ENCODE measurements at regions not wholly inside any gene's neighbourhood (a gene's known extent, or its start where the extent isn't known, plus 50 kb on each side); places are given as distances from the start of the nearest gene placed in this dataset.

- no peak for DNase-seq (ENCODE audit: low read depth in 2 of 2)
These were observed 287.8 kb downstream of the ZEB1 start for GRCh38 chr10:31606841-31607240.

DNA sequence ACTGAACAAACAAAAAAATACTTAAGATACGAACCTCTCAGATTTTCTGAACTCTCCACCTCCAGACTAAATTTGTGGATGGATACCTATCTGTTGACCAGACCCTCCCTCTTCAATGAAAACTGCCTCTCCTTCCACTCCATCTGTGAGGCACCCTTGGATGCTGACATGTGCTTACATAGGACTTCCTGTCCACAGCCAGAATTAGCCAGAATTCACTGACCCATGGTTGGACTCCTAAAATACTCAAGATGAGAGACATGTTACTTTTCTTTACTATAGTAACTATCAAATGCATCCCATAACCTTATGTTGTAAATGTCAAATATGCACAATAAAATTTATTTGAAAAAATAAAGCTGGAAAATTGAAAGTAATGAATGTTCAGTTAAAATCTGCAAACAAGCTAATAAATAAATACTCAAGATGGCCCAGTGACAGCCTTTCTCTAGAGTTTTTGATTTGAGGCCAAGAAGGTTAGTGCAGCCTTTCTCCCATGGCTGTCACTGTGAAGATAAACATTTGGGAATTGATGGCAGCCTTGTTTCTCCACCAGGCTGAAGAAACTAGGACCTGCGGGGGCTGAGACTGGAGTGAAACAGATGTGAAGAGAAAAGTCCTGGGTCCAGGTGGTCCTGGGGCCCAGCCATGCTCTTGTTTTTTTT is 287.0 kb downstream of the ZEB1 start:
- no peak for DNase-seq (ENCODE audit: low read depth in 2 of 2)

GRCh38 chr10:31605426-31605825 is 286.4 kb downstream of the ZEB1 start:
- no peak for DNase-seq (ENCODE audit: low read depth in 2 of 2)

DNA sequence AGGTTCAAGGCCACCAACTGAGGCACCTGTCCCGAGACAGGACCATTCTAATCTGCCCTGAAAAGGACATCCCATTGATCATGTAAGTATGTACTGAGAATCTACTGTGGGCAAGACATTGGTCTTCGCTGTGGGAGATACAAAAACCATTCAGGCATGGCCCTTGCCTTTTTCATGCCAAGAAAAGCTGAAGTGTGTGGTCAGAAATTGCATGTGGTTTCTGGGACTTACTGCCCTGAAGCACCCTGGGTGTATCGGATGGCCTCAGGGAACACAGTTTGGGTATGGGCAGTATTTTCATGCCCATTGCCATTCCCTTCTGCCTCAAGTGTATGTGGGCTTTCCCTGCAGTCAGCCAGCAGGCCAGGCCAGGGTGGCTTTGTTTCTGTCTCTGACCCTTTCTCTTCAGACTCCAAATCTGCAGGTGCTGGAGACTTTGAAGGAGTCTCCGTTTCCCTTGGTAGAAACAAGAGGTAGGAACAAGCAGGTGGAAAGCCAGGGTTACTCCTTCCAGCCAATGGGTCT is 285.7 kb downstream of the ZEB1 start:
- no peak for DNase-seq (ENCODE audit: low read depth in 2 of 2)

- DNase-seq (ENCODE audit: low read depth in 2 of 2): no peak
These were observed 285.1 kb downstream of the ZEB1 start for GRCh38 chr10:31604096-31604495.

DNA sequence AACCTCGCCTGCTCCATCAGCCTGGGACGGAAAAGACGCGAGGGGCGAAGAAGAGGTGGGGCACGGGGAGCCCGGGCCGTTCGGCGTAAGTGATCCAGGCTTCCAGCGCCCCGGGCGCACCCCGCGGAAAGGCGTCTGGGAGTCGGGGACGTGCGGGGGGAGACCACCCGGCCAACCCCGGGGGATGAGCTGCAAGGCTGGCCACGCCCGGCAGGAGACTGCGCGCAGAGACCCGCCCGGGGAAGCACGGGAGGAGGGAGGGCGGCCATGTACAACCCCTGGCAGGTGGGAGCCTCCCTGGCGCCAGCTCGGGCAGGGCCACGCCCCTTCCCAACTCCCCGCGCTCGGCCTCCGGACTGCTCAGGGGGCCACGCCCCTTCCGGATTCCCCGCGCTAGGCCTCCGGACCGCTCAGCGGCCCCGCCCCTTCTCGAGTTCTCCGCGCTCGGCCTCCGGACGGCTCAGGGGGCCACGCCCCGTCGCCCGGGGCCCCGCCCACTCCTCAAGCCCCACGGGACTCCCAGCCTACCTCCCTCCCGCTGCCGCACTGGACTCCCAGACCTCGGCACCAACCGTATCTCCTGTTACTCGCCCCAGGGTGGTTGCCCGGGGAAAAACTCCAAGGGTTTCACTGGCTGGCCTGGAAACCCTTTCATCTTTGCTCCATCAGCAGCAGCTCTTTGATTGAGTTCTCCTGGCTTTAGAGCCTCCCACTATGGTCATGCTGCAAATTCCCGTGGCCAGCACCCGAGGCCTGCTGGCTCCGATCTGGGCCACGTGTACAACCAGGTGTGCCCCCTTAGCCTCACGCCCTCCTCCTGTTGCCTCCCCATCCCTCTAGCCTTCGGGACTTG is 284.4 kb downstream of the ZEB1 start:
- peak; percentile 87 to 91 for DNase-seq (ENCODE audit: low read depth in 2 of 2)

DNA sequence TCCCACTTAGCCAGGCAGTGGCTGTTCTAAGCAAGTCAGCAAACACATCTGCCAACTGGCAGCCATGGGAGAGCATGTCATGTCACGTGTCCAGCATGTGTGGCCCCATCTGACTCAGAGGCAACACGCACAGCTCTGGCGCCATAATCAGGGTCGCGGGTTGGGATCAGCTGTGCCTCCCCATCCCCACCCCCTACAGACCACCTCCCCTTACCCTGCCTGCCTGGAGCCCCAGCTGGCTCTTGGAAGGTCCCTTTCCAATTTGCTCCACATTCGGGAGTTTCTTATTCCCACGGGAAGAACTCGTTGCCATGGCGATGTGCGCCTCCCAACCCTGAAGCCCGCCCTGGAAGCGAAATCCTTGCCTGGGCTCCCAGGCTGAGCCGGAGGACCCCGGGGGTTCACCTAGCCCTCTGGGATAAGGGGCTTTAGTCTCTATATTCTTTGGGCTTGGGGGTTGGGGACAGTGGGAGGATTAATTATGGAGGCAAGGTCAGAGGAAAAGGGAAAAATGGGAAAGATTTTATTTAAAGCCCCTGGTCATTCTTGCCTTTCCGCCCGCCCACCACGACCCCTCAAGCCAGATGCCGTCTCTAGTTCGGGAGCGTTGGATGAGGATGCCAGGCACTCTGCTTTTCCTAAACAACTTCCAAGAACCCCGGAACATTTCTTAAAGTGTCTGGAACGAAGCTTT is 283.7 kb downstream of the ZEB1 start:
- DNase-seq (ENCODE audit: low read depth in 2 of 2): no peak

DNA sequence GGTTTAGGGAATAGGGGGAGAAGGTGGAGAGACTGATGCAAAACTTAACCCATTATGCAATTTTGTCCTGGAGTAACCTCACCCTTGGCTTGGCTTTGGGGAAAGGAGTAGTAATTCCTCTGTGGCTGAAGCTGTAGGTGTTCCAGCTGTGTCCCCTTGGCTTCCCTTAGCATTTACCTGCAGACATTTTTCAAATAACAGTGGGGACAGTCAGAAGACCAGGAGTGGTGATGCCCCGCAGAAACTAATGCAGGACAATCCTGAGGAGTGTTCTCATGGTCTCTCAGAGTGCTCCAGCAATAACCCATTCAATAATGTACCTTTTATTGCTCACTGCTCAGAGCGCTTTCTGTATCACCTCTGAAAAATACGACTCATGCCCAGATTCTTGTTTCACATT is 282.1 kb downstream of the ZEB1 start:
- DNase-seq (ENCODE audit: low read depth in 2 of 2): no peak

DNA sequence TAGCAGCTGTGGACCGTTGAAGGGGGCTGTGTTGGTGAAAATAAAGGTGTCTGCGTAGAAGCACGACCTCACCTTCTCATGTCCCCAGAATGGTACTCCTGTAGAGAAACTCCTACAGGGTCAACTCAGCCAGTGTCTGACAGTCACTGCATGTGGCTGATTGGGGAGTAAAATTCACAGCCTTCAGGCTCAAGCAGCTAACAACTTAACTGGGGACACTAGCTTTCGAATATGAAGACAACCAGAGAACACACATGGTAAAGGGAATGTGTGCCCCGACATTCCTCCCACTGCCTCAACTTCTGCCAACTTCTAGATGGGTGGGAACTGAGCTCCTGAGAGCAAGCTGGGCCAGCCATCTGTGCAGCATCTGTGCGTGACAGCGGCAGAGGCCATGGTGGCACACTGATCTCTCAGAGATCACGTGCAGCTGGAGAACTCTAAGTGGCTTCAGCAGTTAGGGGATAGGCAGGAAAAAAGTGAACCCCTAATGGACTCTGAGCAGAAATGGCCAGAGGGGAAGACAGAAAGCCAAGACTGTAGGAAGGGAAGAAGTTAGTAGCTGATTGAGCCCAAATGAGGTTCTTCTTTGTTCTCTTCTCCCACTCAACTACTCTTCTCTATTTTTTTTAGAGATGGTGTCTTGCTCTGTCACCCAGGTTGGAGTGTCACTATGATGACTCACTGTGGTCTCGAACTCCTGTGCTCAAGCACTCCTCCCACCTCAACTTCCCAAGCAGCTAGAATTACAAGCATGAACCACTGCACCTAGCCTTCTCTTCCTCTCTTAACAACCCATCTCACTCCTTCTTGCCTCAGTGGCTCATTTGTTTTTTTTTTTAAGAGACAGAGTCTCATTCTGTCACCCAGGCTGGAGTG is 280.8 kb downstream of the ZEB1 start:
- DNase-seq (ENCODE audit: low read depth in 2 of 2): no peak

DNA sequence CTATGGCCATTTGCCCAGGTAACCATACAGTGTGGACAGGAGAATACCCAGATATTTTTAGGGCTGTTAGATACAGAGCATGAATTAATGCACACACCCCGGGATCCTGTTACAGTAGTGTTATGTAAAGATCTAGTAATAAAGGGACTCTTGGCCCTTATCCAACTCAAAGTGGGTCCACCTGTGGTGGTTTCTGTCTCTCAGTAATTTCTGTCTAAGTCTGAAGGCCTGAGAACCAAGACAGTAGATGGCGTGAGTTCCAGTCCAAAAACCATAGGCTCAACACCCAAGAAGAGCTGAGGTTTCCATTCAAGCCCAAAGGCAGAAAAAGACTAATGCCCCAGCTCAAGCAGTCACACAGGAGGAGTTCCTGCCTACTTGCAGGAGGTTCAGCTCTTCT is 277.7 kb downstream of the ZEB1 start:
- no peak for DNase-seq (ENCODE audit: low read depth in 2 of 2)

DNA sequence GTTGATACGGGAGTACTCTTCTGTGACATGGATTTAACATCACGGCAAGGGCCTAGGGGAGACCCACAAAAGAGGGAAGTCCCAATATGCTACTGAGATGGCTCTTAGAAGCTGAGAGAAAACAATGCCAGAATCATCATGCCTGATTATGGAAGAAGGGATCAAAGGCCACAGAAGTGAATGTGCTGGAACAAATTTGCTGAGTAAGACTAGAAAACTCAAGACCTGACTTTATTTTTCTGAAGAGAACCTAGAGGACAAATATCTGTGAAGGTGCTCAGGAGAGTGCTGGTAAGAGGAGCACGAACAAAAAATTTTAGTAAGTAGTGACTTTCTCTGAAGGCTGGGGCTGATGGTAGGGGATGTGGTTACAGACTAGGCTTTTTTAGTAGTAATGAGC is 277.0 kb downstream of the ZEB1 start:
- no peak for DNase-seq (ENCODE audit: low read depth in 2 of 2)

DNA sequence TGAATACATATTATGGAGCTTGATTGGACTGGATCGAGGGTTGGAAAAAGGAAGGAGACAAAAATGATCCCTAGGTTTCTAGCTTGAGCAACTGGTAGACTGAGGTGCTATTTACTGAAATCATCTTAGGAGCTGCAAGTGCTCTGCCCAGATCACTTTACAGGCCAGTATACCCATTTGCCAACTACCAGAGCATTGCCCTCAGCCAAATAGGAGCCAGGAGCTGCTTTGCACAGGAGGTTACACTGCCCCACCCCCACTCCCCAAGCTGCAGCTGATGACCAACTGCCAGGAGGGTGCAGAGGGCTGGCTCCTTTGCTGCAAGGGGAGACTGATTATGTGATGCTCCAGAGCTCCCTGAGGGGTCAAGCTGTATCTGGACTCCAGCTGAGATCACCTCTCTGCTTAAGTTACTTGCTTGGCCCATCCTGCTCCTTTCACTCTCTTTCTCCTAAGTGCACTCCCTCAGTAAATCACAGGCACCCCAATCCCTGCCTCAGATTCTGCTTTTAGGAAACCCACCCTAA is 275.4 kb downstream of the ZEB1 start:
- DNase-seq (ENCODE audit: low read depth in 2 of 2): no peak

GRCh38 chr10:31593124-31593523 is 274.1 kb downstream of the ZEB1 start:
- no peak for DNase-seq (ENCODE audit: low read depth in 2 of 2)

- DNase-seq (ENCODE audit: low read depth in 2 of 2): no peak
These were observed 272.6 kb downstream of the ZEB1 start for GRCh38 chr10:31591569-31591968.

DNA sequence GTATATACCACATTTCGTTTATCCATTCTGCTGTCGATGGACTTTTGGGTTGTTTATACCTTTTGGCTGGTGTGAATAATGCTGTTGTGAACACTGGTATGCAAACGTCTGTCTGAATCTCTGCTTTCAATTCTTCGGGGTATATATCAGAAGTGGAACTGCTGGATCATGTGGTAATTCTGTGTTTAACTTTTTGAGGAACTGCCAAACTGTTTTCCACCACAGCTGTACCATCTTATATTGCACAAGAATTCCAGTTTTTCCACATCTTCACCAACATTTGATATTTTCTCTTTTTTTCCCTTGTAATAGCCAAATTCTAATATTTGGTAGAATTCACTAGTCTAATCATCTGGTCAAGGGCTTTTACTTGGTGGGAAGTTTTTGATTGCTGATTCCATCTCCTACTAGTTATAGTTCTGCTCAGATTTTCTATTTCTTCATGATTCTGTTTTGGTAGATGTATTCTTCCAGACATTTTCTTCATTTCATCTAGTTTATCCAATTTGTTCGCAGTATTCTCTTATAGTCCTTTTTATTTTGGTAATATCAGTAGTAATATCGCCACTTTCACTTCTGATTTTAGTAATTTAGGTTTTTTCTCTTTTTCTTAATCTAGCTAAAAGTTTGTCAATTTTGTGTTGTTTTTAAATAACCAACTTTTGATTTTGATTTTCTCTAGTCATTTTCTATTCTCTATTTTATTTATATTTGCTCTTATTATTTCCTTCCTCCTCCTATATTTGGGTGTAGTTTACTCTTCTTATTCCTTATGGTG is 271.2 kb downstream of the ZEB1 start:
- no peak for DNase-seq (ENCODE audit: low read depth in 2 of 2)

GRCh38 chr10:31587691-31588090 is 268.7 kb downstream of the ZEB1 start:
- DNase-seq (ENCODE audit: low read depth in 2 of 2): no peak

DNA sequence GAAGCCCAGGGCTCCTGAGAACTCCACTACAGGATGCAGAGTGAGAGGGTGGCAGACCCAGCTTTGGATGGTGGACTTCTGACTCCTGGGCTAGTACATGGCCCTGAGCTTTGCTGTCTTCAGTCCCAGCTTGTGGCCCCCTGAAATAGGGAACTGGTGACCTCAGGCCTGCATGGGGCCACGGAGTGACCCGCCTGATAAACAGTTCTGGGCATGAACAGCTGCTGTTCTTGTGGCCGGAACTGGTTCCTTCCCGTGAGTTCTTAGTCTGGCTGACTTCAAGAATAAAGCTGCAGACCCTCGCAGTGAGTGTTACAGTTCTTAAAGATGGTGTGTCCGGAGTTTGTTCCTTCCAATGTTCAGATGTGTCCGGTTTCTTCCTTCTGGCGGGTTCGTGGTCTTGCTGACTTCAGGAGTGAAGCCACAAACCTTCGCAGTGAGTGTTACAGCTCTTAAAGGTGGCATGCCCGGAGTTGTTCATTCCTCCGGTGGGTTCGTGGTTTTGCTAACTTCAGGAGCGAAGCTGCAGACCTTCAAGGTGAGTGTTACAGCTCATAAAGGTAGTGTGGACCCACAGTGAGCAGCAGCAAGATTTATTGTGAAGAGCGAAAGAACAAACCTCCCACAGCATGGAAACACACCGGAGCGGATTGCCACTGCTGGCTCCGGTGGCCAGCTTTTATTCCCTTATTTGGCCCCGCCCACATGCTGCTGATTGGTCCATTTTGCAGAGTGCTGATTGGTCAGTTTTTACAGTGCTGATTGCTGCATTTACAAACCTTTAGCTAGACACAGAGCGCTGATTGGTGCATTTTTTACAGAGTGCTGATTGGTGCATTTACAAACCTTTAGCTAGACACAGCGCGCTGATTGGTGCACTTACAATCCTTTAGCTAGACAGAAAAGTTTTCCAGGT is 268.0 kb downstream of the ZEB1 start:
- DNase-seq (ENCODE audit: low read depth in 2 of 2): no peak

GRCh38 chr10:31584876-31585275 is 265.9 kb downstream of the ZEB1 start:
- DNase-seq (ENCODE audit: low read depth in 2 of 2): no peak

DNA sequence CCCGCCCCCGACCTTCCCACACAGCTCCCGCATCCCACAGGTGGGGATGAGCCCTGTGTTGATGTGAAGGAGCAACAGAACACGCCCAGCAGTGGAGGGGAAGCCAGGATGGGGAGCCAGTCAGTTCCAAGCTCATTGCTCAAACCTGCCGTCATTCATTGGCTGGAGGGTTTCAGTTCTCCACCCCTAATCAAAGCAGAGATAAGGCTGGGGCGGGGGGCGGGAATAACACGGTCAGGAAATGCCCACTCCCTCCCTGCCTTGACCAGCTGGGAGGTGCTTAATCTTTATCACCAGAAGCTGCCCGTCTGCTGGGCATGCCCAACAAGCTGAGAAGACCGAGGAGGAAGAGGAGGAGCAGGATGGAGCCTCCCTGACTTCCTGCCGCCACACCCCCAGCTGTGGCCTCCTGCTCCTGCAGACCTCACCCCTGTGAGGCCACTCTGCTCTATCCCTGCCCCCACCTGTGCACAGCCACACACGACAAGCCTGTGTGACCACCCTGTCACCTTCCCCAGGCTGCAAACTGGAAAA is 265.1 kb downstream of the ZEB1 start:
- DNase-seq (ENCODE audit: low read depth in 2 of 2): no peak
